ENCODE measurements at regions not wholly inside any gene's neighbourhood (a gene's known extent, or its start where the extent isn't known, plus 50 kb on each side); places are given as distances from the start of the nearest gene placed in this dataset.

DNA sequence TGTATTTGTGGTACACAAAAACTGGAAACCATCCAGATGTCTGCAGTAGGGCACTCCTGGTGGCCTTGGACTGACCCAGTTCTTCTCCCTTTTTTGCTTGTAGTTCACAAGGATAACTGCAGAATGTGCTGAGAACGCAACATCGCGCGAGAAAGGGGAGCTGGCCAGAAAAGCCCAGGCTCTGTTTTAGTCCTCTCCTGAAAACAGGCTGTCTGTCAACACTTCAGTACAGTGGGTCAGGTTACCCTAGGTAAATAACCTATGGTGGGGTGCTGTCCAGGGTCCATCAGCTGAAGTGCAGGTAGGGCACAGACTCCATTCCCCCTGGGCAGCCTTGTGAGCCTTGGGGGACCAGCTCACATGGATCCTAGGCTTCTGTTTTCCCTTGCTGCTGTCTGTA lies 495.8 kb downstream of the MDFIC start:
- H3K36me3 ChIP-seq (ENCODE audit: control insufficient read depth in 4 of 4, insufficient read depth in 4 of 4, low read length in 3 of 4): no peaks in the 10 kb centered on the region
- no peaks in the 10 kb centered on the region for H3K27me3 ChIP-seq (replicated peaks in 2 of 5; ENCODE audit: control insufficient read depth in 4 of 5, insufficient read depth in 5 of 5, low read length in 4 of 5)
- 100% methylated on average over 3 of the region's 4 CpGs for WGBS (ENCODE audit: insufficient coverage)
- H3K9me3 ChIP-seq (ENCODE audit: control extremely low read depth in 1 of 5, control insufficient read depth in 4 of 5, insufficient read depth in 2 of 5, low read depth in 1 of 5, low read length in 4 of 5): no peaks in the 10 kb centered on the region
- POLR2A ChIA-PET: no interaction called here
- no peaks in the 10 kb centered on the region for H3K4me1 ChIP-seq (ENCODE audit: control extremely low read depth in 1 of 4, control insufficient read depth in 4 of 4, insufficient read depth in 4 of 4, low read length in 3 of 4)
- no peak overlapping the region for H3K4me3 ChIP-seq (ENCODE audit: control insufficient read depth in 1 of 7, extremely low read depth in 1 of 7, insufficient read depth in 4 of 7, low read depth in 2 of 7, low read length in 6 of 7)
- CTCF ChIA-PET: no interaction called here
- no peak for DNase-seq
- H3K27ac ChIP-seq (ENCODE audit: insufficient read depth in 1 of 2, low read depth in 1 of 2, low read length in 2 of 2, poor library complexity in 1 of 2, severe bottlenecking in 2 of 2): no peak overlapping the region

GRCh38 chr7:115410972-115411686 lies 489.2 kb downstream of the MDFIC start:
- peak overlapping the region; percentile 34 to 78 for H3K27ac ChIP-seq (ENCODE audit: insufficient read depth in 1 of 2, low read depth in 1 of 2, low read length in 2 of 2, poor library complexity in 1 of 2, severe bottlenecking in 2 of 2)
- peaks cover 6 to 17% (median 14%) of the 10 kb centered on the region in 4 experiments for H3K4me1 ChIP-seq (ENCODE audit: control extremely low read depth in 1 of 4, control insufficient read depth in 4 of 4, insufficient read depth in 4 of 4, low read length in 3 of 4)
- peak; percentile 82 to 95 (median 93) for DNase-seq
- H3K4me3 ChIP-seq (ENCODE audit: control insufficient read depth in 1 of 7, extremely low read depth in 1 of 7, insufficient read depth in 4 of 7, low read depth in 2 of 7, low read length in 6 of 7): peak overlapping the region in 2 of 7 experiments; percentile 23 to 35
- no peaks in the 10 kb centered on the region for H3K36me3 ChIP-seq (ENCODE audit: control insufficient read depth in 4 of 4, insufficient read depth in 4 of 4, low read length in 3 of 4)
- H3K27me3 ChIP-seq (replicated peaks in 2 of 5; ENCODE audit: control insufficient read depth in 4 of 5, insufficient read depth in 5 of 5, low read length in 4 of 5): no peaks in the 10 kb centered on the region
- peaks cover 0 to 4% (median 0%) of the 10 kb centered on the region in 5 experiments for H3K9me3 ChIP-seq (ENCODE audit: control extremely low read depth in 1 of 5, control insufficient read depth in 4 of 5, insufficient read depth in 2 of 5, low read depth in 1 of 5, low read length in 4 of 5)
- ChIA-PET CTCF (interaction anchor here (0.6 kb wide), 1 partner anchor 275 kb away, joined by 3 read pairs; no protein-coding TSS in a partner anchor), POLR2A (no interaction called here)
- 100% methylated on average over 1 of the region's 3 CpGs for WGBS (ENCODE audit: insufficient coverage)

DNA sequence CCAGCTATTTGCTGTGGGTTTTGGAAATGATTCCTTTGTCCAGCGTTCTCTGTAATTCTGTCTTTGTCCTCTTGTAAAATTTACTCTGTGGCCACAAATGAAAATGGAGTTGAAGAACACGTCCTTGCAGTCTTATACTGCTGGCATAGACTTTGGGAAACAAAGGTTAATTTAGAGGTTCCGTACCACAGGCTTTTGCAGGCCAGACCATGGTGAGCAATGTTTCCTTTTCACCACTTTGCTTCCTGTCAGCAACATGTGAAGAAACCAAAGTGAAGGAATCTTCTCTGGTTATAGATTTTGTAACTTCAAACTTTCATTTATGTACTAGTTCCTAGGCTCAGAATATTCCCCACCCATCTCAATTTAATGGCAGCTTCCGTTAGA lies 488.5 kb downstream of the MDFIC start:
- Histone ChIP-seq H3K27ac (ENCODE audit: insufficient read depth in 1 of 2, low read depth in 1 of 2, low read length in 2 of 2, poor library complexity in 1 of 2, severe bottlenecking in 2 of 2) (peak overlapping the region; percentile 34 to 78), H3K4me3 (ENCODE audit: control insufficient read depth in 1 of 7, extremely low read depth in 1 of 7, insufficient read depth in 4 of 7, low read depth in 2 of 7, low read length in 6 of 7) (peak overlapping the region in 2 of 7 experiments; percentile 35 to 36), H3K4me1 (ENCODE audit: control extremely low read depth in 1 of 4, control insufficient read depth in 4 of 4, insufficient read depth in 4 of 4, low read length in 3 of 4) (peaks cover 6 to 17% (median 14%) of the 10 kb centered on the region in 4 experiments), H3K9me3 (ENCODE audit: control extremely low read depth in 1 of 5, control insufficient read depth in 4 of 5, insufficient read depth in 2 of 5, low read depth in 1 of 5, low read length in 4 of 5) (peaks cover 0 to 4% (median 0%) of the 10 kb centered on the region in 5 experiments), H3K36me3 (ENCODE audit: control insufficient read depth in 4 of 4, insufficient read depth in 4 of 4, low read length in 3 of 4) (no peaks in the 10 kb centered on the region), H3K27me3 (replicated peaks in 2 of 5; ENCODE audit: control insufficient read depth in 4 of 5, insufficient read depth in 5 of 5, low read length in 4 of 5) (no peaks in the 10 kb centered on the region)
- POLR2A ChIA-PET: no interaction called here
- DNase-seq: peak; percentile 38 to 83 (median 76)
- CTCF ChIA-PET: no interaction called here
- 29% methylated on average over 3 of the region's 4 CpGs for WGBS (ENCODE audit: insufficient coverage)

DNA sequence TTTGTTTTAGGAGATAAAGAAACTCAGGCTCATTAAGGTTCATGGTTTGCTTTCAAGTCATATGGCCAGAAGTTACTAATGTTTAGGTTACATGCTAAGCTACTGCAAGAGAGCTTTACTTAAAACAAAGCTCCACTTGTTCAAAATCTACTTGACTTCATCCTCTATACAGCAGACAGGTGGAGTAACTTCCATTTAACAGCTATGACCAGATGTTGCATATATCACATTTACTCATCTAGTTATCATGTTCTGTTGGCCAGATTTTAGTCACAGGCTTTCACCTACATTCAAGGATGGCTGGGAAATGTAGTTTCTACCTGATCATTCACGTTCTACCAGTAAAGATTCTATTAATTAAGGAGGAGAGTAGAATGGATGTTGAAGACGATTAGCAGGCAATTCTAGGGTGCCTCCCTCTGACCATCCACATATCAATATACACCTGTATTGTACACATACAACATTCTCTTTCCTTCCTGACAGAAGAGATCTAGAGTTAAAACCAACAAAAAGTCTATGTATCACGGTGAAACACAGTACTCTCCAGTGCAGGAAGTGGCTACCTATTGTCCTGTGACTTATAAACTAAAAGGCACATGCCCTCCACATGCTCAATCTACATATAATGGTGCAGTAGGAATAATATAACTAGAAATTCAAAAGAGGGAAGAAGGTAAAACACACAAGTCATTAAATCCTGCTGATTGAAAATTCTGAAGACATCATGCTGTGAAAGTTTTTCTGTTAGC lies 488.0 kb downstream of the MDFIC start:
- ChIA-PET POLR2A (no interaction called here), CTCF (no interaction called here)
- DNase-seq: peak in 1 of 3 donors; percentile 6

DNA sequence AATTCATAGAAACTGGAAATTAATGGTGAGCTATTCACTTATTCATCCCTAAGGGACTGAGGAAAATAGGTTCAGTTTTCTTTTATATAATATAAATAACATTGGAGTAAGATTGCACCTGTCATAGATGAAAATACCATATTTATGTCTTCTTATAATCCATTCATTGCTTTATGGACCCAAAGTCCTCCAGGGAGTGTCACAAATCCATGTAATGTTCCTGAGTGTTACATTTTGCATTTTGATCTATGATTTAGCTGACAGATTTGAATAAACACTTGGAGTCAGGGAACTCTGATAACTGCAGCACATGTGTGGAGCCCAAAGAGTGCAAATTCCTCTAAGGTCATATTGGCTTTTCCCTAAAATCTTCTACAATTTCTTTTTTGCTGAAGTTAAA lies 484.3 kb downstream of the MDFIC start:
- H3K36me3 ChIP-seq (ENCODE audit: control insufficient read depth in 4 of 4, insufficient read depth in 4 of 4, low read length in 3 of 4): no peaks in the 10 kb centered on the region
- no peak overlapping the region for H3K4me3 ChIP-seq (ENCODE audit: control insufficient read depth in 1 of 7, extremely low read depth in 1 of 7, insufficient read depth in 4 of 7, low read depth in 2 of 7, low read length in 6 of 7)
- no peak for DNase-seq
- peaks cover 6 to 13% (median 13%) of the 10 kb centered on the region in 4 experiments for H3K4me1 ChIP-seq (ENCODE audit: control extremely low read depth in 1 of 4, control insufficient read depth in 4 of 4, insufficient read depth in 4 of 4, low read length in 3 of 4)
- no peak overlapping the region for H3K27ac ChIP-seq (ENCODE audit: insufficient read depth in 1 of 2, low read depth in 1 of 2, low read length in 2 of 2, poor library complexity in 1 of 2, severe bottlenecking in 2 of 2)
- peaks cover 0 to 6% (median 0%) of the 10 kb centered on the region in 5 experiments for H3K9me3 ChIP-seq (ENCODE audit: control extremely low read depth in 1 of 5, control insufficient read depth in 4 of 5, insufficient read depth in 2 of 5, low read depth in 1 of 5, low read length in 4 of 5)
- POLR2A ChIA-PET: no interaction called here
- CTCF ChIA-PET: interaction anchor here (1.1 kb wide), 1 partner anchor 11 kb away, joined by 3 read pairs; no protein-coding TSS in a partner anchor
- H3K27me3 ChIP-seq (replicated peaks in 2 of 5; ENCODE audit: control insufficient read depth in 4 of 5, insufficient read depth in 5 of 5, low read length in 4 of 5): no peaks in the 10 kb centered on the region

More for the DNA sequence above, 488.0 kb downstream of the MDFIC start:
- Histone ChIP-seq H3K36me3 (ENCODE audit: control insufficient read depth in 4 of 4, insufficient read depth in 4 of 4, low read length in 3 of 4) (no peaks in the 10 kb centered on the region), H3K27me3 (replicated peaks in 2 of 5; ENCODE audit: control insufficient read depth in 4 of 5, insufficient read depth in 5 of 5, low read length in 4 of 5) (no peaks in the 10 kb centered on the region), H3K4me3 (ENCODE audit: control insufficient read depth in 1 of 7, extremely low read depth in 1 of 7, insufficient read depth in 4 of 7, low read depth in 2 of 7, low read length in 6 of 7) (peak overlapping the region in 2 of 7 experiments; percentile 25 to 35), H3K9me3 (ENCODE audit: control extremely low read depth in 1 of 5, control insufficient read depth in 4 of 5, insufficient read depth in 2 of 5, low read depth in 1 of 5, low read length in 4 of 5) (peaks cover 0 to 4% (median 0%) of the 10 kb centered on the region in 5 experiments), H3K27ac (ENCODE audit: insufficient read depth in 1 of 2, low read depth in 1 of 2, low read length in 2 of 2, poor library complexity in 1 of 2, severe bottlenecking in 2 of 2) (peak overlapping the region; percentile 34 to 78), H3K4me1 (ENCODE audit: control extremely low read depth in 1 of 4, control insufficient read depth in 4 of 4, insufficient read depth in 4 of 4, low read length in 3 of 4) (peaks cover 6 to 17% (median 14%) of the 10 kb centered on the region in 4 experiments)
- WGBS (ENCODE audit: insufficient coverage): no CpG with 5 or more reads among the region's 3 CpGs

- no peak for DNase-seq
- H3K27ac ChIP-seq (ENCODE audit: insufficient read depth in 1 of 2, low read depth in 1 of 2, low read length in 2 of 2, poor library complexity in 1 of 2, severe bottlenecking in 2 of 2): no peak overlapping the region
- no peaks in the 10 kb centered on the region for H3K4me1 ChIP-seq (ENCODE audit: control extremely low read depth in 1 of 4, control insufficient read depth in 4 of 4, insufficient read depth in 4 of 4, low read length in 3 of 4)
- H3K4me3 ChIP-seq (ENCODE audit: control insufficient read depth in 1 of 7, extremely low read depth in 1 of 7, insufficient read depth in 4 of 7, low read depth in 2 of 7, low read length in 6 of 7): no peak overlapping the region
- ChIA-PET POLR2A (no interaction called here), CTCF (no interaction called here)
- no peaks in the 10 kb centered on the region for H3K27me3 ChIP-seq (replicated peaks in 2 of 5; ENCODE audit: control insufficient read depth in 4 of 5, insufficient read depth in 5 of 5, low read length in 4 of 5)
- H3K9me3 ChIP-seq (ENCODE audit: control extremely low read depth in 1 of 5, control insufficient read depth in 4 of 5, insufficient read depth in 2 of 5, low read depth in 1 of 5, low read length in 4 of 5): no peaks in the 10 kb centered on the region
- H3K36me3 ChIP-seq (ENCODE audit: control insufficient read depth in 4 of 4, insufficient read depth in 4 of 4, low read length in 3 of 4): no peaks in the 10 kb centered on the region
Measured at GRCh38 chr7:115387137-115387536, 465.2 kb downstream of the MDFIC start.

- ChIA-PET POLR2A (no interaction called here), CTCF (interaction anchor here (1.5 kb wide), 1 partner anchor 12 kb away, joined by 3 read pairs; no protein-coding TSS in a partner anchor)
- H3K27ac ChIP-seq (ENCODE audit: insufficient read depth in 1 of 2, low read depth in 1 of 2, low read length in 2 of 2, poor library complexity in 1 of 2, severe bottlenecking in 2 of 2): no peak overlapping the region
- no peaks in the 10 kb centered on the region for H3K36me3 ChIP-seq (ENCODE audit: control insufficient read depth in 4 of 4, insufficient read depth in 4 of 4, low read length in 3 of 4)
- H3K27me3 ChIP-seq (replicated peaks in 2 of 5; ENCODE audit: control insufficient read depth in 4 of 5, insufficient read depth in 5 of 5, low read length in 4 of 5): no peaks in the 10 kb centered on the region
- no peaks in the 10 kb centered on the region for H3K4me1 ChIP-seq (ENCODE audit: control extremely low read depth in 1 of 4, control insufficient read depth in 4 of 4, insufficient read depth in 4 of 4, low read length in 3 of 4)
- no peak for DNase-seq
- H3K4me3 ChIP-seq (ENCODE audit: control insufficient read depth in 1 of 7, extremely low read depth in 1 of 7, insufficient read depth in 4 of 7, low read depth in 2 of 7, low read length in 6 of 7): no peak overlapping the region
- H3K9me3 ChIP-seq (ENCODE audit: control extremely low read depth in 1 of 5, control insufficient read depth in 4 of 5, insufficient read depth in 2 of 5, low read depth in 1 of 5, low read length in 4 of 5): no peaks in the 10 kb centered on the region
- no CpG with 5 or more reads among the region's 1 CpG for WGBS (ENCODE audit: insufficient coverage)
Measured at GRCh38 chr7:115379321-115379720, 457.4 kb downstream of the MDFIC start.

All from common myeloid progenitor, CD34-positive (primary cell).